OCI-LY7 (cell line): ENCODE measurements at regions not wholly inside any gene's neighbourhood (a gene's known extent, or its start where the extent isn't known, plus 50 kb on each side); places are given as distances from the start of the nearest gene placed in this dataset.

Source experiments
- BruUV-seq: library from RNA; stranded (reverse); fragments of 400-500 nt; replicated peaks from 2 replicates; lab custom pipeline; 2021; lab: Mats Ljungman, UMichigan
- CTCF ChIA-PET: fragments of 300-600 bp; sonication (Branson Sonifier 250); formaldehyde crosslinking; loops from one replicate; lab custom pipeline; 2022; ENCODE audit warnings: antibody characterized with exemption; ENCODE audit not compliant: unreplicated experiment; lab: Charles Lee
- POLR2A ChIA-PET: fragments of 300-600 bp; sonication (Branson Sonifier 250); formaldehyde crosslinking; loops from one replicate; lab custom pipeline; 2022; ENCODE audit warnings: antibody characterized with exemption; lab: Charles Lee
- DNase-seq: peaks from one replicate; pipeline ENCODE4 v3.0.0-alpha.2; 2015; ENCODE audit warnings: low spot score
- H2AFZ ChIP-seq: fragments of 200-600 bp; sonication (generic), shearing (Covaris generic); 2 replicates; pipeline ENCODE4 v1.6.1; 2014; ENCODE audit warnings: mild to moderate bottlenecking, antibody characterized with exemption, low read length, moderate library complexity
- H3K27ac ChIP-seq: fragments of 200-600 bp; sonication (generic); 2 replicates; pipeline ENCODE4 v1.5.1; 2014; ENCODE audit warnings: mixed run types, low read depth, mild to moderate bottlenecking, moderate library complexity, low read length, inconsistent platforms; ENCODE audit not compliant: poor library complexity, severe bottlenecking
- H3K36me3 ChIP-seq: fragments of 200-600 bp; sonication (generic); 2 replicates; pipeline ENCODE4 v1.6.1; 2014; ENCODE audit warnings: mild to moderate bottlenecking, antibody characterized with exemption, low read length, moderate library complexity, mixed read lengths; ENCODE audit not compliant: insufficient read depth
- H3K4me1 ChIP-seq: fragments of 200-600 bp; sonication (generic); 2 replicates; pipeline ENCODE4 v1.5.1; 2014; ENCODE audit warnings: mild to moderate bottlenecking, low read length; ENCODE audit not compliant: insufficient read depth, poor library complexity, severe bottlenecking
- H3K4me2 ChIP-seq: fragments of 200-600 bp; sonication (generic); 2 replicates; pipeline ENCODE4 v1.6.1; 2014; ENCODE audit warnings: mild to moderate bottlenecking, low read length
- H3K4me3 ChIP-seq: fragments of 200-600 bp; sonication (generic); 2 replicates; pipeline ENCODE4 v1.5.1; 2014; ENCODE audit warnings: mild to moderate bottlenecking, low read depth, low read length; ENCODE audit not compliant: poor library complexity, severe bottlenecking
- H3K79me2 ChIP-seq: fragments of 200-600 bp; sonication (generic); 2 replicates; pipeline ENCODE4 v1.6.1; 2016; ENCODE audit warnings: low read depth, mild to moderate bottlenecking, low read length, moderate library complexity, mixed read lengths; ENCODE audit not compliant: insufficient read depth
- H3K9me2 ChIP-seq: fragments of 200-600 bp; sonication (generic); 2 replicates; pipeline ENCODE4 v1.6.1; 2016; ENCODE audit warnings: mild to moderate bottlenecking, low read length, mixed read lengths; ENCODE audit not compliant: insufficient read depth
- H3K9me3 ChIP-seq: fragments of 200-600 bp; sonication (generic); 2 replicates; pipeline ENCODE4 v1.6.1; 2014; ENCODE audit warnings: mild to moderate bottlenecking, mixed run types, low read length, mixed read lengths
- H4K20me1 ChIP-seq: fragments of 200-600 bp; sonication (generic); 2 replicates; pipeline ENCODE4 v1.6.1; 2014; ENCODE audit warnings: mild to moderate bottlenecking, antibody characterized with exemption, low read length, moderate library complexity, mixed read lengths; ENCODE audit not compliant: insufficient read depth
- EZH2phosphoT487 ChIP-seq: fragments of 200-600 bp; sonication (generic); IDR thresholded peaks from 2 replicates; pipeline ENCODE4 v1.6.1; 2018; ENCODE audit warnings: low read depth, borderline replicate concordance, mild to moderate bottlenecking, mixed run types, antibody characterized with exemption, low read length, moderate library complexity, mixed read lengths
- intact Hi-C: fragments of 100-400 bp; cut with micrococcal nuclease; formaldehyde crosslinking; loops from one replicate; pipeline ENCODE4 v1.10.0; 2022; ENCODE audit not compliant: unreplicated experiment
- TF ChIP-seq, protein P1 (sequence below): fragments of 200-600 bp; sonication (generic); conservative IDR thresholded peaks from 2 replicates; pipeline ENCODE4 v1.5.1; 2014; ENCODE audit warnings: mild to moderate bottlenecking, antibody characterized with exemption, low read length, moderate library complexity, mixed read lengths

- H3K4me2 ChIP-seq = no peak overlapping the region
- H2AFZ ChIP-seq = peak overlapping the region; percentile 58; the same call in 1 of the 2 replicates
- intact Hi-C loops = no loop called here
- TF ChIP-seq, protein P1, sequence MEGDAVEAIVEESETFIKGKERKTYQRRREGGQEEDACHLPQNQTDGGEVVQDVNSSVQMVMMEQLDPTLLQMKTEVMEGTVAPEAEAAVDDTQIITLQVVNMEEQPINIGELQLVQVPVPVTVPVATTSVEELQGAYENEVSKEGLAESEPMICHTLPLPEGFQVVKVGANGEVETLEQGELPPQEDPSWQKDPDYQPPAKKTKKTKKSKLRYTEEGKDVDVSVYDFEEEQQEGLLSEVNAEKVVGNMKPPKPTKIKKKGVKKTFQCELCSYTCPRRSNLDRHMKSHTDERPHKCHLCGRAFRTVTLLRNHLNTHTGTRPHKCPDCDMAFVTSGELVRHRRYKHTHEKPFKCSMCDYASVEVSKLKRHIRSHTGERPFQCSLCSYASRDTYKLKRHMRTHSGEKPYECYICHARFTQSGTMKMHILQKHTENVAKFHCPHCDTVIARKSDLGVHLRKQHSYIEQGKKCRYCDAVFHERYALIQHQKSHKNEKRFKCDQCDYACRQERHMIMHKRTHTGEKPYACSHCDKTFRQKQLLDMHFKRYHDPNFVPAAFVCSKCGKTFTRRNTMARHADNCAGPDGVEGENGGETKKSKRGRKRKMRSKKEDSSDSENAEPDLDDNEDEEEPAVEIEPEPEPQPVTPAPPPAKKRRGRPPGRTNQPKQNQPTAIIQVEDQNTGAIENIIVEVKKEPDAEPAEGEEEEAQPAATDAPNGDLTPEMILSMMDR = no peak
- H3K27ac ChIP-seq = no peak overlapping the region
- H4K20me1 ChIP-seq = no peaks in the 10 kb centered on the region
- peaks cover 23% of the 10 kb centered on the region; the same call in 1 of the 2 replicates for H3K9me3 ChIP-seq
- H3K4me1 ChIP-seq = peaks cover 20% of the 10 kb centered on the region
- H3K9me2 ChIP-seq = no peaks in the 10 kb centered on the region
- ChIA-PET POLR2A (interaction anchor here (0.5 to 1.1 kb wide), 3 partner anchors 22 to 160 kb away, joined by 3 to 4 read pairs (median 3); no protein-coding TSS in a partner anchor), CTCF (no interaction called here)
- H3K4me3 ChIP-seq = no peak overlapping the region
- H3K79me2 ChIP-seq = no peaks in the 10 kb centered on the region
- H3K36me3 ChIP-seq = peaks cover 7% of the 10 kb centered on the region; the same call in 1 of the 2 replicates
- no peak for DNase-seq
- no TSS peak for BruUV-seq
Measured at GRCh38 chr4:18923496-18924161, 902.1 kb upstream of the LCORL start.

DNA sequence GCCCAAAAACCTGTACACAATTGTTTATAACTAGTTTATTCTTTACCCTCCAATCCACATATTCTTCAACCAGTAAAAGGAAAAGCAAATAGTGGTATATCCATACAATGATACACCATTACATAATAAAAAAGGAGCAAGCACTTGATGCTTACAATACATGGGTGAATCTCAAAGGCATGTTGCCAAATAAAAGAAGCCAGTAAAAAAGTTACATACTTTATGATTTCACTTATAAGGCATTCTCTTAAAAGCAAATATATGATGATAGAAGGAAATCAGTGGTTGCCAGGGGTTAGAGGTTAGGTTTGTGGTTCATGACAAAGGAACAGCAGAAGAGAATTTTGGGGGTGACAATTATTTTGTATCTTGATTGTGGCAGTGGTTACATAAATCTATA lies 896.1 kb upstream of the LCORL start:
- no peaks in the 10 kb centered on the region for H3K9me2 ChIP-seq
- H3K4me2 ChIP-seq = no peak overlapping the region
- POLR2A ChIA-PET = interaction anchor here (0.6 to 1.7 kb wide), 5 partner anchors 11 to 923 kb away, joined by 3 to 8 read pairs (median 3); no protein-coding TSS in a partner anchor
- H3K4me1 ChIP-seq = no peaks in the 10 kb centered on the region
- H3K27ac ChIP-seq = no peak overlapping the region
- BruUV-seq = no TSS peak
- H3K4me3 ChIP-seq = no peak overlapping the region
- H3K36me3 ChIP-seq = no peaks in the 10 kb centered on the region; the same call in 1 of the 2 replicates
- no peaks in the 10 kb centered on the region; the same call in 1 of the 2 replicates for H3K79me2 ChIP-seq
- TF ChIP-seq, protein P1 = no peak
- no peak for TF ChIP-seq EZH2phosphoT487
- no peaks in the 10 kb centered on the region for H4K20me1 ChIP-seq
- peaks cover 25% of the 10 kb centered on the region; the same call in 1 of the 2 replicates for H3K9me3 ChIP-seq
- CTCF ChIA-PET = interaction anchor here (1.5 kb wide), 1 partner anchor 18 kb away, joined by 4 read pairs; no protein-coding TSS in a partner anchor
- H2AFZ ChIP-seq = no peak overlapping the region
- DNase-seq = no peak
- intact Hi-C loops = no loop called here

GRCh38 chr4:18914182-18914581 lies 892.6 kb upstream of the LCORL start:
- no peak for DNase-seq
- BruUV-seq = no TSS peak
- Histone ChIP-seq H4K20me1 (no peaks in the 10 kb centered on the region), H3K9me3 (peaks cover 39% of the 10 kb centered on the region; the same call in 1 of the 2 replicates), H3K9me2 (no peaks in the 10 kb centered on the region), H3K4me3 (no peak overlapping the region), H3K27ac (no peak overlapping the region), H3K36me3 (no peaks in the 10 kb centered on the region; the same call in 1 of the 2 replicates), H3K79me2 (no peaks in the 10 kb centered on the region; the same call in 1 of the 2 replicates), H3K4me2 (no peak overlapping the region), H3K4me1 (no peaks in the 10 kb centered on the region), H2AFZ (no peak overlapping the region)
- ChIA-PET POLR2A (interaction anchor here (1.1 kb wide), 1 partner anchor 55 kb away, joined by 3 read pairs; no protein-coding TSS in a partner anchor), CTCF (no interaction called here)
- intact Hi-C loops = no loop called here
- TF ChIP-seq EZH2phosphoT487 = no peak
- TF ChIP-seq, protein P1 = no peak
